GM19328 (cell line): ENCODE measurements at regions not wholly inside any gene's neighbourhood (a gene's known extent, or its start where the extent isn't known, plus 50 kb on each side); places are given as distances from the start of the nearest gene placed in this dataset.
"Not testable (repeated sequence)": the region's sequence is repeated elsewhere in the genome, so short reads cannot be mapped to it uniquely, and the experiment has no call there.

Source experiments
- ATAC-seq: cut with Tn5 transposase; IDR thresholded peaks from one replicate; pipeline ENCODE4 v1.9.1; 2021; ENCODE audit warnings: mild to moderate bottlenecking, moderate library complexity; ENCODE audit not compliant: unreplicated experiment

GRCh38 chr2:156254637-156255067, 77.9 kb downstream of the NR4A2 start:
- ATAC-seq = not testable (repeated sequence)

DNA sequence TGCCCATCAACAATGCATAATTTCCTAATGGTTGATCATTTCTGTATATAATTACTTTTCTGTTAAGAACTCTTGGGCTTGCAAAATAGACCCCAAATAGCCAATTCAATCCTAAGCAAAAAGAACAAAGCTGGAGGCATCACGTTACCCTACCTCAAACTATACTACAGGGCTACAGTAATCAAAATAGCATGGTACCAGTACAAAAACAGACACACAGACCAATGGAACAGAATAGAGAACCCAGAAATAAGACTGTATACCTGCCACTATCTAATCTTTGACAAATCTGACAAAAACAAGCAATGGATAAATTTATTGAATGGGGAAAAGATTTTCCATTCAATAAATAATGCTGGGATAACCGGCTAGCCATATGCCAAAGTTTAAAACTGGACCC, 78.8 kb downstream of the NR4A2 start:
- no peak for ATAC-seq

- no peak for ATAC-seq
These were observed 89.6 kb downstream of the NR4A2 start for GRCh38 chr2:156242874-156243273.

GRCh38 chr2:156237558-156237957, 95.0 kb downstream of the NR4A2 start:
- ATAC-seq = no peak

DNA sequence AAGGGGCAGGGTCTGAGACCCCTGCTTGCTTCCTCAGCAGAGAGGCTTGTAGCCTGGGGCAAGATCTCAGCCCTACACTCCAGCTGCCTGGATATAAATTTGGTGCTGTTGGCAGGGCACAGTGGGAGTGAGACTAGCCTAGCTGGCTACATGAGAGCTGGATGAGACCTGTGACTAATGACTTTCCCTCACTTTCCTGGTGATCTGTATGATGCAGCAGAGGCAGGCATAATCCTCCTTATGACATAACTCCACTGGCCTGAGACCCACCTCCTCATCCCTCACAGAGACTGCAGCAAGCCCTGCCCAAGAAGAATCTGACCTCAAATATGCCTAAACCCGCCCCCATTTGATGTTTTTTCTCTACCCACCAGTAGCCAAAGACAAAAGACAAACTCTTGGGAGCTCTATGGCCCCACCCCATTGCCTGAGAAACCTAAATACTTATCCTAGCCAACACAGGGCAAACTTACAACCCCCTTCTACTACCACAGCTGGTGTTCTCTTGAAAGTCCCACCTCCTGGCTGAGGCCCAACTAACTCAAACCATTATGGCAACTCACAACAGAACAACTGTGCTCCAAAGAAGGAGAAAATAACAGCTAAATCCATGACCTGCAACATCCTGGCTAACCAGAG, 102.7 kb downstream of the NR4A2 start:
- ATAC-seq = no peak

DNA sequence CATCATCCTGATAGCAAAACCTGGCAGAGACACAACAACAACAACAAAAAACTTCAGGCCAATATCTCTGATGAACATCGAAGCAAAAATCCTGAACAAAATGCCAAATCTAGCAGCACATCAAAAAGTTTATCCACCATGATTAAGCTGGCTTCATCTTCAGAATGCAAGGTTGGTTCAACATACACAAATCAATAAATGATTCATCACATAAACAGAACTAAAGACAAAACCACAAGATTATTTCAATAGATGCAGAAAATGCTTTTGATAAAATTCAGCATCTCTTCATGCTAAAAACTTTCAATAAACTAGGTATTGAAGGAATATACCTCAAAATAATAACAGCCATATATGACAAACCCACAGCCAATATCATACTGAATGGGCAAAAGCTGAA, 109.2 kb downstream of the NR4A2 start:
- not testable (repeated sequence) for ATAC-seq

GRCh38 chr2:156221703-156222102, 110.8 kb downstream of the NR4A2 start:
- no peak for ATAC-seq

DNA sequence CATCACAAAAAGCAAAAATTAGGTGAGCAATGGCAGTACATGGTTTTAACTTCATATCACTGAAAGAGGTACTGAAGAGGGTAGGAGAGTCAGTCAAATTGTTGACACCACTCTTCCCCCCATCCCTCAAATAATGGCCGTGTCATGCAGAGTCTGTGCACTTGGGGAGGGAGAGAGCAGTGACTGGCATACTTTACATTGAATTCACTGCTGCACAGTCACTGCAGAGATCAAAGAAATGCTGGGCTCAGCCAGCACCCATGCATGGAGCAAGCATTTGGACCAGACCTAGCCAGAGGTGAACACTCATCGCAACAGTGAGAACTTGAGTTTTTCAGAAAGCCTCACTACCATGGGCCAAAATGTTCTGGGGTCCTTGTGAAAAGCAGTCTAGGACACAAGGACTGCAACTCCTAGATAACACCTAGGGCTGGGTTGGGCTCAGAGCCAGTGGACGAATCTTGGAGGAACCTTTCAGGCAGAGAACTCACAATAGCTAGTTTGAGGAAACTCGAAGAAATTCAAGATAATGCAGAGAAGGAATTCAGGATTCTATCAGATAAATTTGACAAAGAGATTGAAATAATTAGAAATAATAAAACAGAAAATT, 112.9 kb downstream of the NR4A2 start:
- no peak for ATAC-seq

DNA sequence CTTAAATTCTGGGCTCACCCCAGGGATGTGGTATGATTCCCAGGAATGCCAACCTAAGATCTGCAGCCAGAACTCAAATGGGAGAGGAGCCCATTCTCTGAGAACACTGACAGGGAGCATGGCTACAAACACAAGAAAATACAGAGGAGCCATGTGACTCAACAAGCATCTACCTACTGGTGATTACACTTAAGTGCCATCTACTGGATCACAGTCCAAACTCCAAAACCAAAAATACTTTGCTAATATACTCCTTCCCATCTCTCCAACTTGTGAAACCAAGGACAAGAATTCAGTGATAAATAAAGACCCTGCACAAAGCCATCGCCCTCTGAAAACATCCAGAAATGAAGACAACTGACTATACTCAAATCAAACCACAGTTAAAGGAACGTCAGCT, 116.9 kb downstream of the NR4A2 start:
- no peak for ATAC-seq

GRCh38 chr2:156211318-156211717, 121.2 kb downstream of the NR4A2 start:
- no peak for ATAC-seq

GRCh38 chr2:156206355-156206754, 126.2 kb downstream of the NR4A2 start:
- no peak for ATAC-seq

DNA sequence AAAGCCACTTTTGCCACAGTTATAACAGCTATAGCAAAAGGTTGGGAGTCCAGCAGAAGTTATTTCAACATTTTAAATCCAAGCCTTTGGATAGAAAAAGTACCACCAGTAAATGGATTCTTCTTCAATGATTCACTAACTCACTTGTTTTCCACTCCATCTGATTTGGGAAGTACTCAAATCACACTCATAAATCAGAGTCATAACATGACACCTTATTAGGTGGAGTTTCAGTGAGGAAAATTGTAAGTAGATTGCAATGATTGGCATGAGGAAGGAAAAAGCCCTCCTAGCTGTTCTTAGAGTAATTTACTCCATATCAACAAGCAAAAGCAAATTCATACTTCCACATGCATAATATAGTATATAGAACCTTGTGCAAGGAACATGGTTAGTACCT, 132.9 kb downstream of the NR4A2 start:
- no peak for ATAC-seq

DNA sequence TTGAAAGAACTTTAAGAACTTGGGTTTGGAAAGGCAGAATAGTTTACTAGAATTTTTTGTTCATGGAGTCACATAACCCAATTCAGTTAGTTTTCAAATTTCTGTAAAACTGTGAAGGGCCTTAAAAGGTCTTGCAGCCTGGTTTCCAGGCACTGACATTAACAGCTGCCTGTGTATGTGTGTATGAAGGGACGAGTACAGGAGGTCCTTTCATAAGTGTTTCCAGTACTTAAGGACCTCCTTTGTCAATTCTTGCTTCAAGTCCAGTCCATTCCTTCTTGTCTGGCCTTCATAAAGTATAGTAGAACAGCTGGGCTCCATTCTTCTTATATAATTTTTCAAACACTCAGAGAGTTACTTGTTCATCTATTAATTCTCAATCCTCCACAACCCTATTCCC, 136.5 kb downstream of the NR4A2 start:
- no peak for ATAC-seq

- ATAC-seq = peak; percentile 48
These were observed 140.1 kb downstream of the NR4A2 start for GRCh38 chr2:156192468-156192867.

- ATAC-seq = no peak
These were observed 141.0 kb downstream of the NR4A2 start for GRCh38 chr2:156191527-156191926.

GRCh38 chr2:156190517-156190916, 142.0 kb downstream of the NR4A2 start:
- no peak for ATAC-seq

- no peak for ATAC-seq
These were observed 142.9 kb downstream of the NR4A2 start for GRCh38 chr2:156189584-156189983.

- ATAC-seq = no peak
These were observed 143.4 kb downstream of the NR4A2 start for GRCh38 chr2:156189143-156189542.

- no peak for ATAC-seq
These were observed 150.4 kb downstream of the NR4A2 start for GRCh38 chr2:156182132-156182531.

GRCh38 chr2:156181208-156181607, 151.3 kb downstream of the NR4A2 start:
- no peak for ATAC-seq

DNA sequence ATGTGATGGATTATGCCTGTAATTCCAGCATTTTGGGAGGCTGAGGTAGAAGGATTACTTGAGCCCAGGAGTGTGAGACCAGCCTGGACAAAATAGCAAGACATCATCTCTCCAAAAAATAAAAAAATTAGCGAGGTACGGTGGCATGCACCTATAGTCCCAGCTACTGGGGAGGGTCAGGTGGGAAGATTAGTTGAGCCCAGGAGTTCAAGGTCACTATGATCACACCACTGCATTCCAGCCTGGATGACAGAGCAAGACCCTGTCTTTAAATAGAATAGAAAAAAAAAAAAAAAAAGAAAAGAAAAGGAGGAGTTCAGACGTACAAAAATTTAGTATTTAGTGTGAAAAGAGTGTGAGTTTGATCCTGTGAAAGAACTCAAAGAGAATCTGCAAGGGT, 154.9 kb downstream of the NR4A2 start:
- ATAC-seq = no peak

DNA sequence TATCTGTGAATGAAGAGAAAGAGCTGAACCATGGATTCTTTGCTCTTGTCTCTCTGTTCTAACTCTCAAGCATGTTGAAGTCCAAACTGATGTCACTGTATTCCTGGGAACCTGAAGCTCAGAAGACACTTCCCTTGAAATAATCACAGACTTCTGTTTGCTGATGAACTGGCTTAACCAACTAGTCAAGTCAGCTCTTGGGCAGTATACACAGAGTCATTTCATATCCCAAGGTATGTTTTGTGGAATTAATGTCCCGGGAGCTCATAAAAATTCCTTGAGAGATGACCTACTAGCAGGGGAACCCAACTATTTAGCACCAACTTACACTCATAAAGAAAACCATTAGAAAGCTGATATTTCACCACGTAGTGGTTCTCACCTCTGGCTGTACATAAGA, 156.6 kb downstream of the NR4A2 start:
- ATAC-seq = no peak

- no peak for ATAC-seq
These were observed 161.6 kb downstream of the NR4A2 start for GRCh38 chr2:156170929-156171328.
